NT2/D1 (cell line): ENCODE measurements at regions not wholly inside any gene's neighbourhood (a gene's known extent, or its start where the extent isn't known, plus 50 kb on each side); places are given as distances from the start of the nearest gene placed in this dataset.

ENCODE experiments used
- DNase-seq: peaks from one replicate; pipeline ENCODE4 v3.0.0-alpha.2; 2011; ENCODE audit warnings: low read depth, low spot score
- H3K27me3 ChIP-seq: 2 replicates; pipeline ENCODE4 v1.6.0; 2011; ENCODE audit warnings: mild to moderate bottlenecking; ENCODE audit not compliant: insufficient read length, insufficient read depth
- H3K36me3 ChIP-seq: 2 replicates; pipeline ENCODE4 v1.6.1; 2011; ENCODE audit warnings: mild to moderate bottlenecking, low read length, mixed read lengths; ENCODE audit not compliant: insufficient read depth, insufficient read length
- H3K4me1 ChIP-seq: 2 replicates; pipeline ENCODE4 v1.5.1; 2011; ENCODE audit not compliant: insufficient read depth, insufficient read length
- H3K4me3 ChIP-seq: 2 replicates; pipeline ENCODE4 v1.5.1; 2011; ENCODE audit warnings: low read depth; ENCODE audit not compliant: insufficient read length
- H3K9ac ChIP-seq: 2 replicates; pipeline ENCODE4 v1.6.0; 2011; ENCODE audit warnings: low read depth; ENCODE audit not compliant: insufficient read length
- H3K9me3 ChIP-seq: 2 replicates; pipeline ENCODE4 v1.5.1; 2011; ENCODE audit warnings: mild to moderate bottlenecking, low read length; ENCODE audit not compliant: insufficient read depth
- SUZ12 ChIP-seq: IDR thresholded peaks from 2 replicates; pipeline ENCODE4 v1.6.1; 2011; ENCODE audit not compliant: insufficient read length, insufficient read depth; ENCODE audit errors: extremely low read depth
- YY1 ChIP-seq: IDR thresholded peaks from 2 replicates; pipeline ENCODE4 v1.6.1; 2011; ENCODE audit not compliant: insufficient read length, insufficient read depth
- ZNF274 ChIP-seq: IDR thresholded peaks from 2 replicates; pipeline ENCODE4 v1.6.1; 2011; ENCODE audit warnings: mild to moderate bottlenecking, low read depth, low read length

- Histone ChIP-seq H3K9me3 (no peaks in the 10 kb centered on the region), H3K4me3 (no peak overlapping the region), H3K36me3 (no peaks in the 10 kb centered on the region), H3K9ac (no peak overlapping the region), H3K27me3 (no peaks in the 10 kb centered on the region), H3K4me1 (peaks cover 7% of the 10 kb centered on the region)
- no peak for DNase-seq
- no peak for TF ChIP-seq YY1
- TF ChIP-seq SUZ12 = no peak
- TF ChIP-seq ZNF274 = no peak
Observed at GRCh38 chr22:48475661-48476345, 1351.9 kb downstream of the BRD1 start.

- no peaks in the 10 kb centered on the region for H3K9me3 ChIP-seq
- no peaks in the 10 kb centered on the region for H3K27me3 ChIP-seq
- TF ChIP-seq ZNF274 (no peak), YY1 (no peak), SUZ12 (no peak)
- no peak overlapping the region for H3K9ac ChIP-seq
- H3K4me3 ChIP-seq = no peak overlapping the region
- no peak for DNase-seq
- H3K4me1 ChIP-seq = peaks cover 7% of the 10 kb centered on the region
- no peaks in the 10 kb centered on the region for H3K36me3 ChIP-seq
Observed at GRCh38 chr22:48474881-48475280, 1352.8 kb downstream of the BRD1 start.

GRCh38 chr22:48473202-48473601, 1354.5 kb downstream of the BRD1 start:
- no peak for DNase-seq
- Histone ChIP-seq H3K36me3 (no peaks in the 10 kb centered on the region), H3K9me3 (no peaks in the 10 kb centered on the region), H3K27me3 (no peaks in the 10 kb centered on the region), H3K4me1 (peaks cover 6% of the 10 kb centered on the region), H3K4me3 (no peak overlapping the region), H3K9ac (no peak overlapping the region)
- TF ChIP-seq ZNF274 = no peak
- TF ChIP-seq SUZ12 = no peak
- no peak for TF ChIP-seq YY1

- Histone ChIP-seq H3K36me3 (no peaks in the 10 kb centered on the region), H3K9me3 (no peaks in the 10 kb centered on the region), H3K9ac (no peak overlapping the region), H3K4me3 (no peak overlapping the region), H3K27me3 (no peaks in the 10 kb centered on the region), H3K4me1 (peaks cover 5% of the 10 kb centered on the region)
- no peak for TF ChIP-seq YY1
- no peak for TF ChIP-seq SUZ12
- TF ChIP-seq ZNF274 = no peak
- no peak for DNase-seq
Observed at GRCh38 chr22:48464246-48464645, 1363.4 kb downstream of the BRD1 start.

- no peak overlapping the region for H3K9ac ChIP-seq
- H3K27me3 ChIP-seq = no peaks in the 10 kb centered on the region
- TF ChIP-seq YY1 = no peak
- no peak for TF ChIP-seq ZNF274
- TF ChIP-seq SUZ12 = no peak
- H3K4me1 ChIP-seq = peaks cover 5% of the 10 kb centered on the region
- H3K9me3 ChIP-seq = no peaks in the 10 kb centered on the region
- H3K36me3 ChIP-seq = no peaks in the 10 kb centered on the region
- no peak for DNase-seq
- no peak overlapping the region for H3K4me3 ChIP-seq
Observed at GRCh38 chr22:48459859-48460823, 1367.5 kb downstream of the BRD1 start.

- H3K4me3 ChIP-seq = no peak overlapping the region
- H3K9me3 ChIP-seq = no peaks in the 10 kb centered on the region
- H3K36me3 ChIP-seq = no peaks in the 10 kb centered on the region
- DNase-seq = no peak
- peaks cover 5% of the 10 kb centered on the region for H3K4me1 ChIP-seq
- H3K27me3 ChIP-seq = no peaks in the 10 kb centered on the region
- no peak overlapping the region for H3K9ac ChIP-seq
- TF ChIP-seq YY1 (no peak), ZNF274 (no peak), SUZ12 (no peak)
Observed at GRCh38 chr22:48459259-48459658, 1368.4 kb downstream of the BRD1 start.

- Histone ChIP-seq H3K4me3 (no peak overlapping the region), H3K27me3 (no peaks in the 10 kb centered on the region), H3K36me3 (no peaks in the 10 kb centered on the region), H3K9ac (no peak overlapping the region), H3K4me1 (peaks cover 2% of the 10 kb centered on the region), H3K9me3 (no peaks in the 10 kb centered on the region)
- TF ChIP-seq YY1 = no peak
- TF ChIP-seq ZNF274 = no peak
- TF ChIP-seq SUZ12 = no peak
- no peak for DNase-seq
Observed at GRCh38 chr22:48456449-48456848, 1371.2 kb downstream of the BRD1 start.
